ENCODE measurements at regions not wholly inside any gene's neighbourhood (a gene's known extent, or its start where the extent isn't known, plus 50 kb on each side); places are given as distances from the start of the nearest gene placed in this dataset.

DNA sequence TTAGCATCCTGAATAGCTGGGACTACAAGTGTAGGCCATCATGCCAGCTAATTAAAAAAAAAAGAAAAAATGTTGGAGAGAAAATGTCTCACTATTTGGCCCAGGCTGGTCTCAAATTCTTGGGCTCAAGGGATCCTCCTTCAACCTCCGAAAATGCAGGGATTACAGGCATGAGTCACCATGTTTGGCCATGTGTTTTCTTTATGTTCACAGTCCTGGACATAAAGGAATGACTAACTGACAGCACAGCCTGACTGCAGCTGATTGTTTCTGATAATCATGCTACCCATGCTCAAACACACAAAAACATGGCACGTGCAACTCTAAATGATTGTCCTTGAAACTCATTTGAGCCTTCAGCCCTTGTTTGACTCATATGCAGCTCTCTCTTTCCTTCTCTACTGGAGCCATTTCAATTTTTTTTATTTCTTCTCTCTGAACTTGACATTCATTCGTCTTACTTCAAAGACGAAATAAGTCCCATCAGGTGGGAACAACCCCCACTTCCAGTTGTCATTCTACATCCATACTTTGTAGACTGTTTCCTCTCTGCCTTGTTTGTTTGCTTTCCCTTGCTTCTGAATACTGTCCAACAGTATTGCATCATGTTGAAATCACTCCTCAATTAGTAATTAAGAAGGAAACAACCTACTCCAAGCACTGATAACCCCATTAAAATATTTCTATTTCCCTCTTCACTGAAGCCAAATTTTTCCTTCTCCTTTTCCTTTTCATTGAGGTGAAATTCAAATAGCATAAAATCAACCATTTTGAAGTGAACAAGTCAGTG, 413.0 kb downstream of the BMP2 start:
- peak; percentile 59 for DNase-seq

DNA sequence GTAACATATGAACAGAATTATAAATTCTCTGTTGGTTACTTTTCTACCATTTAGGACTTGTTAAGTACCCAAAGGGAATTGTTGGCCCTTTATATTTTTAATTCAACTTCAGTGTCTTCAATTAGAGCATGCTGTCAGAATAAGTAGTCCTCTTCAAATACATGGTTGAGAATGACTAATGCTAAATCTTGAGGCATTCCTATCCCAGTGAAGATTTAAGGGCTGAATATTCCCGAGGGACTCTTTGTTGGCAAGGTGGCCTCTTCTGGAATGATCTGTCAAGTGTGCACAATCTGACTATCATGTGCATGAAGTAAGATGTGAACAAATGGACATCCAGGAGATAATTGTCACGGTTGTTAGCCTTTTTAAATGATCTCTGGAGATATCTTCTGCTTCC, 421.7 kb downstream of the BMP2 start:
- DNase-seq = no peak

DNA sequence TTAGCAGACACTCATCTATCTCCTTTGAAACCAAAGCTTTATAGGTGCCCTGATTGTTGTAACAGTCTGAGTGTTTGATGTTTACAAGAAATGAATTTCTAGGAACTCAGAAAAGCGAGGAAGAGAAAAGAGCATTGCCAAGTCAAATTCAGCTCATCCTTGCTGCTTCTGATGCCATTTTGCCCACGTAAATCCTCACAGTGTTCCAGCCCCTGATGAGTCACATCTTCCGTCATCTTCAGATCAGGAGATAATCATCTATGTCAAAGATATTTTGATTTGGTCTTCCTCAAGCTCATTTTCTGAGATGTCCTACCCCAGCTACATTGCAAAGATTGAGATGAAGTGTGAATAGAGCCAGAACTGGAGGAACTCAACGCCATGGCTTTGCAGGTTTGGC, 426.2 kb downstream of the BMP2 start:
- no peak for DNase-seq

DNA sequence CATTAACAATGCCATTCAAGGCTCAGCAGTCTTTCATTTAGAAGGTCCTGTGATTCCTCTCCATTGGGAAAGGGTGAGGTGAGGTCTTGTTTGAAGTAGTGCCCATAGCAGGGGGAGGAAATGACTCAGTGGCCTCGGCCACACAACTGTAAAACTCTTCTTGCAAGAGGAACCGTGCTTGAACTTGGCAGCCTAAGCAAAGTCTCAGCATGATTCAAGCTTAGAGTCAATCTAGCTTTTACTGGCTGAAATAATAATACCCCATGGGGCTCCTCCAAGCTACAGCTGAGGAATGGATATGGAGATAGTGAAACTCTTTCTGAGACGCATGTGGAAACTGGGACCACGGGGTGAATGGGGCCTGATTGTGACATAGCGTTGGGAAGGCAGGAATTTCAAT, 428.2 kb downstream of the BMP2 start:
- DNase-seq = peak; percentile 13

DNA sequence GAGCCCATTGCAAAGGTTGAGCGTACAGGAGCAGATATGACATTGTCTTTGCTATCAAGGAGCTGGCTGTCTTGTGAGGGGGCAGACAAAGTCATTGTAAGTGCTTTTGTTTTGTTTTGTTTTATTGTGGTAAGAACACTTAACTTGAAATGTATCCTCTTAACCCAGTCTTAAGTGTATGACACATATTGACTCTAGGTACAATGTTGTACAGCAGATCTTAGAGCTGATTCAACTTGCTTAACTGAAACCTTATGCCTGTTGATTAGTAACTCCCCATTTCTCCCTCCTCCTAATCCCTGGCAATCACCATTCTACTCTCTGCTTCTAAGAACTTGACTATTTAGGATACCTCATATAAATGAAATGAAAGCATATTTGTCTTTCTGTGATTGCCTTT, 429.0 kb downstream of the BMP2 start:
- DNase-seq = peak; percentile 43

DNA sequence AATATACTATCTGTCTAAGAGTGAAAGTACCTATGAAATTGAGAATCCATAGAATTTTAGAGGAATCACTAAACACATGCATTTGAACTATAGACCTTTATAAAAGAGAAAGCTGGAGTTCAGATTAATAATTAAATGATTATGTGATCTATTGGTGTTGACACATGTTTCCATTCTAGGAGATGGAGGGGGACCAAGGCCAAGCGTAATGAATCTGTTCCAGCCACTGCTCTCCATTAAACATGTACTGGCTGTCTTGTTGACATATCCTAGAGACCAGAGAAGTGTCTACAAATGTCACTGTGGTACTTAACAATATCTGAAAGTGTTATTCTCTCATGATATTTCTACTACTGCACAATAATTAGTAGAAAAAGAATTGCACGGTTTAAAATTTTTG, 432.4 kb downstream of the BMP2 start:
- peak; percentile 36 for DNase-seq

DNA sequence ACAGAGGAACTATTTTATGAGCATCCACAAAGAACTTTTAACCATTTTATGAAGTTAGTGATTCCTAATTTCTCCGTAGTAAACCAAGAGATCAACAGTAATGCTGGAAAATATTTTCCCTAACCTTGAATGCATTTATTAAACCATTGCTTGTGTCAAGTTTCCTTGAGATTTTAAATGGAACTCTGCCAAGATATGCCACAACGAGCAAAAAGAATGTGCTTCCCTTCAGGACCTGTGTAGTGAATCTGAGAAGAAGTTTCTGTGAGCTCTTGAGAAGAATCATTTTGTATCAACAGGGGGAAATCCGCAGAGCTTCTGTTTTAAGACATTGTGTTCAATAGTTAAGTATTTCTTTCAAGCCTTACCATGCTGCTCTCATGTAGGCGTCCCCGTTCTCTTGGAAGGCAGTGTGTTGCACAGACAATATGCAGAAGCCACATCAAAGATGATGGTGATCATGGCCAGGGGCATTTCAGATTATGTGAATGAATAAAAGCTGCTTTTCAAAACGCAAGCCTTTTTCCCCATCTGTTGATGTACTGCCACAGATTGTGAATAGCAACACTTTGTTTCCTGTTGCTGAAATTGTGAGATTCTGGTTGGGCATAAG, 439.8 kb downstream of the BMP2 start:
- DNase-seq = no peak

DNA sequence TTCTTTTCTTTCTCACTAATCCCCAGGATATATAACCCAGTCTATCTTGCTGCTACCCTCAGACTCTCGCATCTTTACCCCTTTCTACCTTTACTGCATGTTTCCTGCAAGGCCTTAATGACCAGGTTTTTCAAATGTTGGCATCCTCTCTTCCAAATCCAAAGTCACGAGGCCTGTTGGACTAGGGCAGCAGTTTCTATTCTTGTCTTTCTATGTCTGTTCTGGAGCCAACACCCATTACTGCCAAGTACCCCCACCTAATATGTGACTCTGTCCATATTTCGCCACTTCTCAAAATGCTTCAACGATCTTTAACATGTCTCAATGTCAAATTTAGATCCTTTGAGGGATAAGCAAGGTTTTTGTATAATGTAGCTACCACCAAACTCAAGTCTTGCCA, 443.4 kb downstream of the BMP2 start:
- DNase-seq = no peak

DNA sequence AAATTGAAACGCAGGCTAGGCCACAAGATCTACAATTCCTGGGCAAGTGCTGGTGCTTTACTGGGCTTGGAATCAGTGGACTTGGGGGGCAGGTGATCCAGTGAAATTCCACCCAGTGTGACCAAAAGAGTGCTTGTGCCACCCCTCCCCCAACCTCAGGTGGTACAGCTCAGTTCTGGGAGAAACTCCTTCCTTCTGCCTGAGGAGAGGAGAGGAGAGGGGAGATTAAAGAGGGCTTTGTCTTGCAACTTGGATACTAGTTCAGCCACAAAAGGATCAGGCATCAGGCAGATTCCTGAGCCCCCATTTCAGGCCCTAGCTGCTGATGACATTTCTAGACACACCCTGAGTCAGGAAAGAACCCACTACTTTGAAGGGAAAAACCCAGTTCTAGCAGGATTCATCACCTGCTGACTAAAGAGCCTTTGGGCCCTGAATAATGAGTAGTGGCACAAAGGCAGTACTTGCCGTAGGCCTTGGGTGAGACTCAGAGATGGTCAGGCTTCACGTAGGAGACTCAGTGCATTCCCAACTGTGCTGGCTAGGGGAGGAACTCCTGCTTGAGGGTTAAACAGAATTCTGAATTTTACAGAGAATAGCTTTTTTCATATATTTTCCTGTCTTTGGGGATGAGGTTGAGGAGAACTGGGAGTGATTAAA, 446.7 kb downstream of the BMP2 start:
- DNase-seq = no peak

DNA sequence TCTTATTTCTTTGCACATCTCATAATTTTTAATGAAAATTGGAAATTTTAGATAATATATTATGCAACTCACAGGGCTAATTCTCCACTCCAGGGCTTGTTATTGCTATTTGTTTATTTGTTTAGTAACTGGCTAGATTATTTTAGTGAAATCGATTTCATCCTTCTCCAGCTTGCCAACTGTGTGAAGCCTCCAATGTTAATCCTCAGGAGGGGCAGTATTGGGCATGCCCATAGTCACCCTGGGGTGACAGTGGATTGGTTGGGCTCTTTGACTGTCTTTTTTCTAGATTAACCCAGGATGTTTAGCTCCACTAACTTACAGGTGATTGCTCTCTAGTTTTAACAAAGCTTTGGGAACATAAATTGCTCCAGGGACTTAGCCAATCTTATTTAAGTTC, 450.1 kb downstream of the BMP2 start:
- no peak for DNase-seq

DNA sequence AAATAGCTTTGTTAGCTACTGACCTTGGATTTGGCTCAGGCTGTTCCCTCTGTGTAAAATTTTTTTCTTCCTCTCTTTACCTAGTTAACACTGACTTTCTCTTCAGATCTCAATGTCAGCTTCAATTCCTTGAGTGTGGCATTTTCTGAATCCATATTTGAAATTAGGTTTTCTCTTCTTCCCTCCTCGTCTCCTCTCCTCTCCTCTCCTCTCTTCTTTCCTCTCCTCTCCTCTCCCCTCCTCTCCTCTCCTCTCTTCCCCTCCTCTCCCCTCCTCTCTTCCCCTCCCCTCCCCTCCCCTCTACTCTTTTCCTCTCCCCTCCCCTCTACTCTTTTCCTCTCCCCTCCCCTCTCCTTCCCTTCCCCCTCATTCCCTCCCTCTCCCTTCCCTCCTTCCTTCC, 453.3 kb downstream of the BMP2 start:
- no peak for DNase-seq

DNA sequence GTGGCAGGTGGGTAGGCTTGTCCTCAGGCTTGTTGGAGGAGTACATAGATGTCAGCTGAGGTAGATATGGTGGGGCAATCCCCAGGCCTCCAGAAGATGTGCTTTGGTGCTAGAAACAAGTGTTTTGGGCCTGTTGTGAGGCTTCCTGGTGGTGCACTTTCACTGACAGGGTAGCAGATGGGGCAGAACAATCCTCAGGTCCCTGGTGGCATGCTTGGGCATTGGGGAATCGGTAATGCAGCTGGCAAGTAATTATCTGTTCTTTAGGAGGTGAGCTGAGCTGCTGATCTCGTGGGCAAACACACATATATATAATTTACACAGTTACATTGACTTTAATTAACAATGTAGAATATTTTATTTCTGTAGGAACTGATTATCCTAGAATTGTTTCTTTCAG, 458.7 kb downstream of the BMP2 start:
- no peak for DNase-seq

DNA sequence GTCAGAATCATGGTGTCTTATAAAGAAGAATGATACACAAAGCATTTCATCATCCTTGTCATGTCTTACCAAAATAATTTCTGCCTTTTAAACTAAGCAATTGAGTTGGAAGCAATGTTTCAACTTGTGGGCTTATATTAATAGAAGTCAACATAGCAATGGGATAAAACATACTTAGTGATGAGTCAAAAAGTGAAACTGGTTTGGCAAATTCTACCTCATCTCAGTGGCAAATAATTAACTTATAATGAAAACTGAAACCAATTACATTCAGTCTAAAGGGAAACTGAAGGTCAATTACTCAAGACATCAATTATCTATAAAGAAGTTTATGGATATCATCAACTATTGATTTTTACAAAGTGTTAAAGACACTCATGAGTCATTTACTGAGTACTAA, 463.8 kb downstream of the BMP2 start:
- DNase-seq = peak; percentile 55

DNA sequence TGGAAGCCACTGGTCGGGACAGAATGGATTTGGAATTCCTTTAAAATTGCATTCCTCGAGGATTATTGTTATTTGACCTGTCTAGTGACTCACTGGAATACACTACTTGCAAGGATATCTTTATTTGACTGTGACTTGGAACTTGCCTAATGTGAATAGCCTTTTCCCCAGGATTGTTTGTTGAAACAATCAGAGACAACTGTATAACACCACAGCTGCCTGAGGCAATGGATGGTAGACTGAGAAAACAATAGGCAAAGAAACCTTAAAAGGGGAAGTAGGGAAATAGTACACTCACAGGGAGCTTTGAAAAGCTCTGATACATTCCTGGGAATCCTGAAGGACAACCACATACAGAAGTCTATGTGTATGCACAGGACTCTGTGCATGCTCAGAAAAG, 465.3 kb downstream of the BMP2 start:
- no peak for DNase-seq

DNA sequence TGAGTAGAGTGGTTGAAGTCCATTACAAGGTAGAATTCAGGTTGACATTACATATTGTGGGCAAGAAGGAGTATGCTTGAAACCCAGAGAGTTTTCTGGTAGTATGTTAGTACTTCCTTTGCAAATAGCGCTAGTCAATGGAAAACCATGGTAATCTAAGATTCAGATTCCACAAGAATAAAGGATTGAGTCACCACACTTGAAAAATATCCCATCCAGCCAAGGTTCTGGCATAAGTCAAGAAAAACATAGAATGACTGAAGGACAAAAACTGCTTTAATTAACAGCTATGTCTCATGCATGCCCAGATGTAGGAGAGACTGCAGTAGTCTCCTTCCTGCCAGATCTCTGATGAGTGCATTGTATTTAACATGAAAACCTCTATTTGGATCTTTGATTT, 469.8 kb downstream of the BMP2 start:
- no peak for DNase-seq

DNA sequence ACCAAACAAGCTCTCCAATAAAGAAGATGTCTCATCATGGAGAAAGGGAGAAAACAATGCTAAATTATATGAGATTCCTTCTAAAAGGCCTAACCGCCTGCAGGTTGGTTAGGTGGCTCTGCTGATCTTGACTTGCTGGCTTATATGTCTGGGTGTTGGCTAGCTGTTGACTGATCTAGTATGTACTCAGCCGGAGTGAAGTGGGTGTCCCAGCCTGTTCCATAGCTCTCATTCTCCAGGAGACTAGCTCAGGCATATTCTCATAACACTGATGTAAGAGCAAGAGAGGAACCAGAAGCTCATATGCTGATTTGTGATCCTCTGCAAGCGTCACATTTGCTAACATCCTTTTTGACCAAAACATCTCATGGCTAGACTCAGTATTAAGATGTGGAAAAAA, 473.0 kb downstream of the BMP2 start:
- DNase-seq = peak; percentile 50

DNA sequence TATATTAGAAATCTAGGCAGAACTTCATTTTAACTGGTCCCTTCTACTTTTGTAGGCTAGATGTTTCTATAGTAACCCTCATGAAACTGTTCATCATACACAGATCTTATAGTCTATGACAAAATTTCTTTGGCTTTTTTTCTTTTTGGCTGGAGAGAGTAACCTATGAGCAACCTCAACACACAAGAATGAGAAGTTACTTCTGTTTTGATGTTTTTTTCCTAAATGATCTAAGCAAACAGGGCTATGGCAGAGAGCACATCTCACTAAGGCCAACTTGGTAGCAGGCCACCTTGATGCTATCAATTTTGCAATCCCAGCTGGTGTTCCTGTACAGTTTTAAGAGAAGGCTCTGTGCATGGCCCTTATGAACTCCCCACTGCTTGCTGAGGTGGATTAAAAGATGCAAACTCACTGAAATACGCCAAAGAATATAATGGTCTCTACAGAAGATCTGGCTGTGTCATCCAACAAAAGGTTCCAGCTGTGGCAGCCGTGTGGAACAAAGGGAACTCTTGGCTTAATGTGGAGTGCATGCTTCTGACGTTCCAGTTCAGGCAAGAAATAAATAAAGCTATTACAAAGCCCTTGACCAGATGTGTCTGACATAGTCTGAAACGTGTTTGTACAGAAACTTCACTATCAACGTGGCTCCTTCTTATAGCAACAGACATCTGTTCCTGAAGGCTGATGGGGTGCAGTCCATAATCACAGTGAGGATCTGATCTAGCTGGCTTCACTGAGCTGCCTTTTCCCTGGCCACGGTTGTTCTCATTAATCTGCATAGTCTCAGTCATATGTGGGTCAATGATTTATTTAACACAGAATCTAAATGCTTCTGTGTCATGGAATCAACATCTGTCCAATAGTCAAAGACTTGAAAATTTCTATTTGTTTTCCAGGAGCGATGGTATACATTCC, 481.1 kb downstream of the BMP2 start:
- peak; percentile 36 for DNase-seq

DNA sequence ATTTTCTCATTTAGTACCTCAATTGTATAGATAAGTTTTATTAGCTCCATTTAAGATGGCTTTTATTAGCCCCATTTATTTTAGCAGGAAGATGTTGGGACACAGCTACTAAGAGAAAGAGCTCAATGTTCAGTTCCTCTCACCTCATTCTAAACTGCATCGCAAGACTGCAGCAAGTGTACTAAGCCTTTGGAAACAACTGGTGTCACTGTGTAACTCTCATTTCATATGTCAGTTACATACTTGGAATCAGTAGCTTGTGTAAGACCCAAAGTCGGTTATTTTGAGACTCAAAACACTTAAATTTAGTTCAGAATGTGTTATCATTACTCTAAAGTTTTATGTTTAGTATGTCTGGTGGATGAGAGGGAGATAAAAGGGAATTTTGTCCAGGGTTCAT, 482.9 kb downstream of the BMP2 start:
- DNase-seq = no peak

DNA sequence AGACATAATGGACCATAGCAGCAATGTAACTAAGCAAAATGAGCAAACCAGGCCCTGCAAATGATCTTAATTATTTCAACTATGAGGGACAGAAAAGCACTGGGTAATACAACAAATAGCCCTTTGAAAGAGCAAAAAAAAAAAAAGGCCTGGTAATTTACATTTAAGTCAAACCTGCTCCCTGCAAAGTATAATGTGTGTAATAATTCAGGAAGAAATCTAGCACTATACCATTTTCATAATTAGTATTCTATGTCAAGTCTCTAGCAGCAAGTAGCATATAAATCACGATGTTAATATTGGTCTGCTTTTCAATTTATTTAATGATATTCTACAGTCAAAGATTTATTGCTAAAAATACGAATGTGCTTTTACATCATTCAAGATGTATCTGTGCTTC, 489.6 kb downstream of the BMP2 start:
- no peak for DNase-seq

DNA sequence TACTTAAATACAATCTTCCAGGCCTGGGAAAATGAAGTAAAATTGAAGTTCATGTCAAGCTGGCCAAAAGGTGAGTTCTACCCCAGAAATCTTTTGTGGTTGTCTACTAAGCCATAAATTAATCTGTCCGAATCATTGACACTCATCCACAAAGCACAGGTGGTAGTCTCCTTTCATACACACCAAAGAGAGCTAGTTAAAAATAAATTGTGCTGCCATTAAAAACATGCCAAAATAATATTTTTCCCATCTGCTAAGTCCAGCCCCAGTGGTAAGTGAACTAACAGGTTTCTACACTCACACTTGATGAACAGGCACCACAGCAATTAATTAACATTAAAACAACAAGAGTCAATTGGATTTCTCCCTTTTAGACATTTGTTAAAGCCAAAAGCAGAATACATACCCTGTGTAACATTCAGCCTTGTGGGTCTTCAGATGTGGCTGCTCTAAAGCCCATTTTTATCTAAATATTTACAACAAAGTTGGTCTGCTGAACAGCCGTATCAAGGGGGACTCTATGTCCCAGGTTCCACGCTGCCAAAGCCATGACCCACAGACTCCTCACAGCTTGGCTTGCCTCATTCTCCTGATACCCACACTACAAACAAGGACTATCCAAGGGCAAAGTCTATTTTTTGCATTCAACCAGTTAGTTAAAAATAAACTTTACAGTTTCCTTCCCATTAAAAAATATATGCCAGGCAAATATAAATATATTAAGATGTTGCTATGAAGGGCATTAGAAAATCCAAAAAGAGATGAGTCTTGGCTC, 490.4 kb downstream of the BMP2 start:
- no peak for DNase-seq

DNA sequence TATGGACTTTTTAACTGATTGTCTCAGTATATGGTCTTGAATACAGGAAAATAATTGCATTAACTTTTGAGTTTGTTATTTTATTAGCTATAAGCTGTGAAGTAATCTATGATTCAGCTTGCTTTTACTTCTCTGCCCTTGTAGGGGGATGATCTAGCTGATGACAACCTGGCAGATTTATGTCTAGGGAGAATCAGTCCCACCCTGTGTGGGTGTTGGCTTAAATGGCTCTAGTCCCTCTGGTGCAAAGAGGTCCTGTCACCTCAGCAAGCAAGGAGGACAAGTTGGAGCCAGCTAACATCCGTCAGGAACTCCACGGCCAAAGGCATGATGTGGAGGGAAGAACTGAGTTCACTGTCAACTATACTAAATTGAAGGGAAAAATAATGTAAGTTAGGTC, 495.3 kb downstream of the BMP2 start:
- no peak for DNase-seq

DNA sequence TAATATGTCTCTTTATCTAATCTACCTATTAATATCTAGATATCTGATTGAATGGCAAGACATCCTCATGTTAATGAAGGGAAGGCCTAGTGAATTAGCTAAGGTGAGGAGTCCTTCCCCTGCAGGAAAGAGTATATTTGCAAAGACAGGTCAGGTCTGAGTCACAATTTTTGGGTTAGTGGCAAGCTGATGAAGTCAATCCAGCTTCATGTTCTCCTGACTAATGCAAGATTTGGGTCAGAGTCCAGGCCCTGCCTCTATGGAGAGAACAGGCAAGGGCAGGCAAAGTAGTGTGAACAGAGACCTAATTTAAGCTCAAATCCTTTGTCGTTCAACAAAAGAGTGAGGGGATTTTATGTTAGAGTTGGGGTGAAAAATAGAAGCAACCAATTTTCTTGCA, 496.7 kb downstream of the BMP2 start:
- no peak for DNase-seq

DNA sequence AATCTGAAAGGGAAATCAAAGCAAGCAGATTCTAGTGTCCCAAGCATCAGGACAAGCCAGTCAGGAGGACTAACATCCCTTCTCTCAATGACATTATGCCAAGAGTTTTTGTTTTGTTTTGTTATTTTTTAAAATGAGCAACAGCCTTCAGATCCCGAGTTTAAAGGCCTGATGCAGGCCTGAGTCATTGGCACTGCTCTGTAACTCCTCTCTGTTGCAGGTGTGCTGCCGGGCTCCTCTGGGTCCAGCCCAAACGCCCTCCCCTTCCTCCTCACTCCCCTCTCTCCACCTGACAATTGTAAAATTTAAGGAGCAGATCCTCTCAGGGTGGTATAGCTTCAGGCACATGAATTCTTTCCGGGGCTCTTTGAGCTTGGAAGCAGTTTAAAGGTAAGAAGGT, 502.0 kb downstream of the BMP2 start:
- DNase-seq = no peak
